Tibial nerve (tissue), 4 donors: ENCODE measurements at regions not wholly inside any gene's neighbourhood (a gene's known extent, or its start where the extent isn't known, plus 50 kb on each side); places are given as distances from the start of the nearest gene placed in this dataset.
"Not testable (repeated sequence)": the region's sequence is repeated elsewhere in the genome, so short reads cannot be mapped to it uniquely, and the experiment has no call there.

ENCODE experiments used
- DNase-seq, 2 donors: peaks; one replicate each; pipeline ENCODE4 v3.0.0-alpha.2; 2019; ENCODE audit warnings: low spot score in 2 of 2
- H3K27ac ChIP-seq, 4 donors: fragments of 200-600 bp; sonication (generic) in 3 of 4; one replicate each; pipeline ENCODE4 v1.5.1; 2017 to 2019; ENCODE audit warnings: mild to moderate bottlenecking in 1 of 4
- H3K27me3 ChIP-seq, 2 donors: fragments of 200-600 bp; sonication (generic) in 1 of 2; one replicate each; pipeline versions ENCODE4 v1.5.1 to v1.6.0; 2017 to 2019
- H3K36me3 ChIP-seq, 3 donors: fragments of 200-600 bp; sonication (generic); one replicate each; pipeline ENCODE4 v1.5.1; 2018 to 2019
- H3K4me1 ChIP-seq, 4 donors: fragments of 200-600 bp; sonication (generic) in 3 of 4; one replicate each; pipeline ENCODE4 v1.5.1; 2017 to 2019
- H3K4me3 ChIP-seq, 4 donors: fragments of 200-600 bp; sonication (generic) in 3 of 4; one replicate each; pipeline ENCODE4 v1.5.1; 2017 to 2019; ENCODE audit warnings: mild to moderate bottlenecking in 1 of 4, moderate library complexity in 1 of 4
- H3K9me3 ChIP-seq, 4 donors: fragments of 200-600 bp; sonication (generic) in 3 of 4; one replicate each; pipeline ENCODE4 v1.5.1; 2017 to 2019
- EP300 ChIP-seq, 2 donors: sonication (generic); formaldehyde crosslinking; IDR thresholded peaks; one replicate each; pipeline ENCODE4 v1.6.1; 2017; ENCODE audit warnings: antibody characterized with exemption in 2 of 2, mild to moderate bottlenecking in 1 of 2
- POLR2A ChIP-seq, 2 donors: fragments of 450-650 bp; IDR thresholded peaks; one replicate each; pipeline ENCODE4 v1.6.1; 2017; ENCODE audit warnings: antibody characterized with exemption in 2 of 2, mild to moderate bottlenecking in 2 of 2, moderate library complexity in 2 of 2
- WGBS, 2 donors: methylation state at CpG; one replicate each; pipeline ENCODE4 v1.1.5; 2018; 5-methylcytosine and 5-hydroxymethylcytosine counted together
- TF ChIP-seq, protein P1 (sequence below), 5 experiments: fragments of 200-600 bp in 3 of 5; fragments of 450-650 bp in 2 of 5; sonication (generic) in 3 of 5; IDR thresholded peaks; one replicate each; pipeline ENCODE4 v1.5.1; 2016 to 2019; ENCODE audit warnings: antibody characterized with exemption in 5 of 5, mild to moderate bottlenecking in 3 of 5, moderate library complexity in 2 of 5

DNA sequence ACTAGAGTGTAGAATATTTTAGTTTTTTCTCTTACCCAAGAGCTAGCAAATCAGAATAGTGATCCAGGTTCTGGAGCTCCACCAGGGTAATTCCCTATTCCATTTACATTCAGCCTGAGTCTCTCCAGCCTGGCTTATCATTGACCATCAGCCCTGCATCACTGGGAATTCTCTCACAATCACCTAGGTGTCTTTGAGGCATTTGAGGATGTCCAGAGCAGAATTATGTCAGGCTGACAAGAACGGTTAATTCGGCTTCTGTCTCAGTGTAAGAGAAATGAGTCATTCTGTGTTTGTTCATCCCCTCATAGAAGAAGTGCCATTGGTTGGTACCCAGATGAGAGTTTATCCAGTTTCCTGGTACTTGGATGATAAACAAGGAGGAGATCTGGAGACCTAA lies 180.5 kb downstream of the ZNF737 start:
- TF ChIP-seq, protein P1, sequence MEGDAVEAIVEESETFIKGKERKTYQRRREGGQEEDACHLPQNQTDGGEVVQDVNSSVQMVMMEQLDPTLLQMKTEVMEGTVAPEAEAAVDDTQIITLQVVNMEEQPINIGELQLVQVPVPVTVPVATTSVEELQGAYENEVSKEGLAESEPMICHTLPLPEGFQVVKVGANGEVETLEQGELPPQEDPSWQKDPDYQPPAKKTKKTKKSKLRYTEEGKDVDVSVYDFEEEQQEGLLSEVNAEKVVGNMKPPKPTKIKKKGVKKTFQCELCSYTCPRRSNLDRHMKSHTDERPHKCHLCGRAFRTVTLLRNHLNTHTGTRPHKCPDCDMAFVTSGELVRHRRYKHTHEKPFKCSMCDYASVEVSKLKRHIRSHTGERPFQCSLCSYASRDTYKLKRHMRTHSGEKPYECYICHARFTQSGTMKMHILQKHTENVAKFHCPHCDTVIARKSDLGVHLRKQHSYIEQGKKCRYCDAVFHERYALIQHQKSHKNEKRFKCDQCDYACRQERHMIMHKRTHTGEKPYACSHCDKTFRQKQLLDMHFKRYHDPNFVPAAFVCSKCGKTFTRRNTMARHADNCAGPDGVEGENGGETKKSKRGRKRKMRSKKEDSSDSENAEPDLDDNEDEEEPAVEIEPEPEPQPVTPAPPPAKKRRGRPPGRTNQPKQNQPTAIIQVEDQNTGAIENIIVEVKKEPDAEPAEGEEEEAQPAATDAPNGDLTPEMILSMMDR (IDR thresholded peaks at IDR 0.05), result no peak
- TF ChIP-seq EP300 (IDR thresholded peaks at IDR 0.05), result no peak
- no peak for TF ChIP-seq POLR2A (IDR thresholded peaks at IDR 0.05)
- Histone ChIP-seq H3K4me3 (no peak overlapping the region), H3K9me3 (peaks cover 0 to 65% (median 13%) of the 10 kb centered on the region in 4 donors), H3K27me3 (no peaks in the 10 kb centered on the region), H3K27ac (no peak overlapping the region), H3K4me1 (no peaks in the 10 kb centered on the region), H3K36me3 (no peaks in the 10 kb centered on the region)
- WGBS, 2 donors, result 78 to 92% methylated on average over 2 of the region's 2 CpGs
- DNase-seq, result no peak

DNA sequence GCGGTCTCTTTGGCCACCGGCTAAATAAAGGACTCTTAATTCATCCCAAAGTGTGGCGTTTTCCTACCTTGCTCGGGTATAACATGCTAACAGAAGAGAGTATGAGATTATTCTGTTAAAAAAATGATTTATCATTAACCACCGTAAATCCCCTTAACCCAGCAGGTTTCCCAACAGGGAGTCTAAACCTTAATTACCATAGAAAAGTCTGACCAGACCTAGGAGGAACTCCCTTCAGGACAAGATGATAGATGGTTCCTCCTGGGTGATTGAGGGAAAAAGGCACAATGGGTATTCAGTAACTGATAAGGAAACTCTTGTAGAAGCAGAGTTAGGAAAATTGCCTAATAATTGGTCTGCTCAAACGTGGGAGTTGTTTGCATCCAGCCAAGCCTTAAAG lies 193.7 kb downstream of the ZNF737 start:
- no peak for DNase-seq
- peaks cover 0 to 26% (median 0%) of the 10 kb centered on the region in 4 donors for H3K9me3 ChIP-seq
- no peak overlapping the region for H3K4me3 ChIP-seq
- no peaks in the 10 kb centered on the region for H3K27me3 ChIP-seq
- WGBS, 2 donors, result 23 to 33% methylated on average over 6 of the region's 6 CpGs
- H3K36me3 ChIP-seq, result no peaks in the 10 kb centered on the region
- TF ChIP-seq, protein P1 (IDR thresholded peaks at IDR 0.05), result no peak
- no peak for TF ChIP-seq EP300 (IDR thresholded peaks at IDR 0.05)
- TF ChIP-seq POLR2A (IDR thresholded peaks at IDR 0.05), result no peak
- H3K27ac ChIP-seq, result no peak overlapping the region
- no peaks in the 10 kb centered on the region for H3K4me1 ChIP-seq

DNA sequence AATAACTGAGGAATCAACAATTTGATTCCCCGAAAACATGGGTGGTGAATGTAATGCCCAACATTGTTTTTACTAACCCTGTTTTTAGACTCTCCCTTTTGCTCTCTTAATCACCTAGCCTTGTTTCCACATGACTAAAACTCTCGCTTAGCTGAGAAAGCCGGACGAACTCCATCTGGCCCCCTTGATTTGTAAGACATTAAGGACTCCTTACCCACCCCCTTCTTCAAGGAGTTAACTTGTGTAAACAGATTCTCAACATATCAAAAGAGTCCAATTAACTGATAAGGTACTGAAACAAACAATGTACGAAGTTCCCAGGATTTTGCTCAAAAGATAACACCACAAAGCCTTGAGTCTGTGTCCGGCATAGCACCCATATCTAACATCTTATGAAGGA lies 194.3 kb downstream of the ZNF737 start:
- H3K4me3 ChIP-seq, H3K36me3 ChIP-seq, H3K27ac ChIP-seq, DNase-seq, H3K27me3 ChIP-seq, H3K4me1 ChIP-seq: not testable (repeated sequence)
- WGBS, 2 donors, result 58 to 61% methylated on average over 6 of the region's 6 CpGs
- peaks cover 0 to 26% (median 0%) of the 10 kb centered on the region in 4 donors for H3K9me3 ChIP-seq

DNA sequence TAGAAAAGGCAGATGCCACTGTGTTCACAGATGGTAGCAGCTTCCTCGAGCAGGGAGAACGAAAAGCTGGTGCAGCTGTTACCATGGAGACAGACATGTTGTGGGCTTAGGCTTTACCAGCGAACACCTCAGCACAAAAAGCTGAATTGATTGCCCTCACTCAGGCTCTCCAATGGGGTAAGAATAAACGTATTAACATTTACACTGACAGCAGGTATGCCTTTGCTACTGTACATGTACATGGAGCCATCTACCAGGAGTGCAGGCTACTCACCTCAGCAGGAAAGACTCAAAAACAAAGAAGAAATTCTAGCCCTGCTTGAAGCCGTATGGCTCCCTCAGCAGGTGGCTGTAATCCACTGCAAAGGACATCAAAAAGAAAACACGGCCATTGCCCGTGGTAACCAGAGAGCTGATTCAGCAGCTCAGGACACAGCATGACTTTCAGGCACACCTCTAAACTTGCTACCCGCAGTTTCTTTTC lies 197.7 kb downstream of the ZNF737 start:
- H3K4me3 ChIP-seq, result no peak overlapping the region
- no peaks in the 10 kb centered on the region for H3K36me3 ChIP-seq
- no peaks in the 10 kb centered on the region for H3K27me3 ChIP-seq
- H3K9me3 ChIP-seq, result peaks cover 0 to 21% (median 0%) of the 10 kb centered on the region in 4 donors
- TF ChIP-seq, protein P1 (IDR thresholded peaks at IDR 0.05), result no peak
- TF ChIP-seq EP300 (IDR thresholded peaks at IDR 0.05), result no peak
- no peak for TF ChIP-seq POLR2A (IDR thresholded peaks at IDR 0.05)
- no peak overlapping the region for H3K27ac ChIP-seq
- H3K4me1 ChIP-seq, result no peaks in the 10 kb centered on the region
- 16% methylated on average over 8 of the region's 8 CpGs for WGBS, 2 donors
- no peak for DNase-seq

DNA sequence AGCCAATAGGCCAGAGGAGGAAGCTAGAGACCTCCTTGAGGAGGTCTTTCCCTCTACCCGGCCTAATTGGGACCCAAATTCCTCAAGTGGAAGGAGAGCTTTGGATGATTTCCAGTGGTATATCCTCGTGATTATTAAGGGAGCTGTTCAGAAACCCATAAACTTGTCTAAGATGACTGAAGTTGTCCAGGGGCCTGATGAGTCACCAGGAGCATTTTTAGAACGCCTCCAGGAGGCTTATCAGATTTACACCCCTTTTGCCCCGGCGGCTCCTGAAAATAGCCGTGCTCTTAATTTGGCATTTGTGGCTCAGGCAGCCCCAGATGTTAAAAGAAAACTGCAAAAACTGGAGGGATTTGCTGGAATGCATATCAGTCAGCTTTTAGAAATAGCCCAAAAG lies 198.1 kb downstream of the ZNF486 start:
- Histone ChIP-seq H3K27me3 (no peaks in the 10 kb centered on the region), H3K9me3 (peaks cover 0 to 38% (median 0%) of the 10 kb centered on the region in 4 donors), H3K36me3 (no peaks in the 10 kb centered on the region), H3K27ac (no peak overlapping the region), H3K4me1 (no peaks in the 10 kb centered on the region), H3K4me3 (no peak overlapping the region)
- WGBS, 2 donors, result 37 to 38% methylated on average over 6 of the region's 6 CpGs
- TF ChIP-seq EP300 (IDR thresholded peaks at IDR 0.05) (no peak), POLR2A (IDR thresholded peaks at IDR 0.05) (no peak)
- TF ChIP-seq, protein P1 (IDR thresholded peaks at IDR 0.05), result no peak
- no peak for DNase-seq
